IgD-negative memory B cell (primary cell): ENCODE measurements at regions not wholly inside any gene's neighbourhood (a gene's known extent, or its start where the extent isn't known, plus 50 kb on each side); places are given as distances from the start of the nearest gene placed in this dataset.

ENCODE experiments used
- H3K27ac Mint-ChIP-seq, 3 donors: one replicate each; pipeline ENCODE4 v1.8.0; 2020 to 2022; ENCODE audit warnings: mild to moderate bottlenecking in 3 of 3, mixed read lengths in 3 of 3, moderate library complexity in 1 of 3
- H3K27me3 Mint-ChIP-seq: one replicate; pipeline ENCODE4 v1.8.0; 2021; ENCODE audit warnings: mixed read lengths
- H3K36me3 Mint-ChIP-seq: one replicate; pipeline ENCODE4 v1.8.0; 2020; ENCODE audit warnings: mild to moderate bottlenecking, mixed read lengths
- H3K4me1 Mint-ChIP-seq, 3 donors: one replicate each; pipeline ENCODE4 v1.8.0; 2020 to 2022; ENCODE audit warnings: mixed read lengths in 3 of 3, mild to moderate bottlenecking in 1 of 3
- H3K4me3 Mint-ChIP-seq, 4 donors: one replicate each; pipeline ENCODE4 v1.8.0; 2020 to 2022; ENCODE audit warnings: mild to moderate bottlenecking in 4 of 4, mixed read lengths in 4 of 4, moderate library complexity in 3 of 4
- H3K9me3 Mint-ChIP-seq, 3 donors: one replicate each; pipeline ENCODE4 v1.8.0; 2020 to 2021; ENCODE audit warnings: mixed read lengths in 3 of 3, mild to moderate bottlenecking in 1 of 3

DNA sequence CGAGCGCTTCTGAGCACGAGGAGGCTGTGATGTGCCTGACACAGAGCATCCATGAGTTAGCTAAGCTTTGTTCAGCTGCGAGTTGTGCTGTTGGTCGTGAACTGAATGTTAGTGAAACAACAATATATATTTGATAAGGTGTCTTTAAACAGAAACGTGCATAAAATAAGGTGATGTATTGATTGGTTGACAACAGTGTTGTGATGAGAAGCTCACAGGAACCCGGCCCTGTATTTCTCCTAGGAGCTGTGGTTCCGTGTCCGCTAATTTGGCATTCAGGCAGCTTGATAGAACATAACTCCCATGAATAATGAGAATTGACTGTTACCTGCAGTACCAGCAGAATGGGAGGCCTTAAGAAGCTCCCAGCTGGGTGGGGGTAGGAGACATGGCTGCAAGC lies 146.4 kb upstream of the MYCN start:
- H3K4me3 Mint-ChIP-seq, result no peak overlapping the region
- H3K36me3 Mint-ChIP-seq, result no peaks in the 10 kb centered on the region
- no peaks in the 10 kb centered on the region for H3K4me1 Mint-ChIP-seq
- no peaks in the 10 kb centered on the region for H3K27me3 Mint-ChIP-seq
- H3K27ac Mint-ChIP-seq, result no peak overlapping the region
- H3K9me3 Mint-ChIP-seq, result peaks cover 0 to 3% (median 0%) of the 10 kb centered on the region in 3 donors

DNA sequence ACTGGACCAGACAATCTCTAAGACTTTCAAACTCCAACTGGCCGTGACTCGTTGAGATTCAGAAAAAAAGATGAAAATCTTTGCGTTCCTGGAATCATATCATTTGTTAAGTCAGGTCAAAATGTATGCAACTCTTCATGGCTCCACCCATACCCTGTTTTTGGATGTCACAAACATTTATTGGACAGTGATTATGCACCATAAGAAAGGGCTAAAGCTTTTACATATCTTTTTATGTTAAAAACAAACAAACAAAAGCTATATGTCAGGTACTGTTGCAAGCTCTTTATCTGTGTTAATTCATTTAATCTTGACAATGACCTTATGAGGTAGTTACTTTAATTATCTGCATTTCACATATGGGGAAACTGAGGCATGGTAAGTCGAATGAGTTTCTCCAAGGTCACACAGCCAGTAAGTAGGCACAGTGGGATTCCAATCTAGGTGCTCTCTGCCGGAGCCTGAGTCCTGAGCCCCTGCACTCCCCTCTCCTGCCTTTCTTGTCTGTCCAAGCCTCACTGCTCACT lies 145.7 kb upstream of the MYCN start:
- peaks cover 0 to 3% (median 0%) of the 10 kb centered on the region in 3 donors for H3K9me3 Mint-ChIP-seq
- H3K4me3 Mint-ChIP-seq, result no peak overlapping the region
- no peak overlapping the region for H3K27ac Mint-ChIP-seq
- no peaks in the 10 kb centered on the region for H3K36me3 Mint-ChIP-seq
- H3K4me1 Mint-ChIP-seq, result no peaks in the 10 kb centered on the region
- H3K27me3 Mint-ChIP-seq, result no peaks in the 10 kb centered on the region

DNA sequence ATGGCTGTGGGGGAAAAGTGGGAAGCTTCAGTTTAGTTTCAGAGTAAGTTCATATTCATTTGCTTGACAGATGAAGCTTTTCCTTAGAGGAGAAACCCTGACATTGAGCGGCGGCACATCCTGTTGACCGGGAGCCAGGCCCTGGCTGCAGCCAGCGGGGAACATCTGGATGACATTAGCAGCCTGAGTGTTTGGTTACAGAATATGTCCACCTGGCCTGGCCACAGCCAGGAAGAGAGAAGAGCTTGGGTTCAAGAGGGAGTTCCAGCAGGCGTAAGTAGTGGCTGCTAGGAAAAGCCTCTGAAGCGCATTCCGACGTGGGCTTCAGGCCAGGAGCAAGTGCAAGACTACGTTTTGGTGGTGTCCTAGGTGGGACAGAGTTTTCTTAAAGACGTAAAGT lies 144.9 kb upstream of the MYCN start:
- H3K36me3 Mint-ChIP-seq, result no peaks in the 10 kb centered on the region
- H3K4me1 Mint-ChIP-seq, result no peaks in the 10 kb centered on the region
- H3K4me3 Mint-ChIP-seq, result no peak overlapping the region
- H3K27ac Mint-ChIP-seq, result no peak overlapping the region
- peaks cover 0 to 3% (median 0%) of the 10 kb centered on the region in 3 donors for H3K9me3 Mint-ChIP-seq
- no peaks in the 10 kb centered on the region for H3K27me3 Mint-ChIP-seq

DNA sequence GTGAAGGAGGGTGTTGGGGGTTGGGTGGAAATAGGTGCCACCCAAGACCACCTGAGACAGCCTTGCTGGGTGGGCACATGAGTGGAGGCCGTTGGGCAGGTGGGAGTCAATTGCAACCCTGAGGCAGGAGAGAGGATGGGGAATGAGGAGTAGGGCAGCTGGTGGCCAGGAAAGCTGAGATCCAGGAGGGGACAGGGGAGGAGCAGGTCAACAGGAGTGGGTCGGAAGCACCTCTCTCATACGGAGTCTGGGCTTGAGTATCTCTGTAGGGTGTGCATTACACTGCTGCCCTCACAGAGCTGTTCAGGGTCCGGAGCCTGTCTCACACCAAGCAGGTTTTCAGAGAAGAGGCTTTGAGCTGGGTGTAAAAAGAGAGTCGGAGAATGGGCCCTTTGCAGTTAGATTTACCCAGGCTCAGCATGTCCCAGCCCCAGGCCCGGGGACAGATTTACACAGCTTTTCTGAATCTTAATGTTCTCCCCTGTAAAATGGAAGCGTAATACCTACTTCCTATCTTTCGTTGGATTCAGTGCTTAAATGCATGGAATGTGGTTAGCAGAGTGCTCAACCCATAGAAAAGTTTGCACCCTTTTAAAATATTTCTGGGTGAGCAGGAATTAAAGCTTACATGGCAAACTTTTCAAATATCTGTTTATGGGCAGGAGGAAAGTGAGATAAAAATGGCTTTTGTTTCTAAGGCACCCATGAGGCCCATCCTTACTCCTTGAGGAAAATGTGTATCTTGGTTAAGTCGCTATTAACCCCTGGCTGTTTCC lies 144.0 kb upstream of the MYCN start:
- Mint-ChIP-seq H3K9me3 (peaks cover 0 to 3% (median 0%) of the 10 kb centered on the region in 3 donors), H3K36me3 (no peaks in the 10 kb centered on the region), H3K27me3 (no peaks in the 10 kb centered on the region), H3K4me1 (no peaks in the 10 kb centered on the region), H3K4me3 (no peak overlapping the region), H3K27ac (no peak overlapping the region)

DNA sequence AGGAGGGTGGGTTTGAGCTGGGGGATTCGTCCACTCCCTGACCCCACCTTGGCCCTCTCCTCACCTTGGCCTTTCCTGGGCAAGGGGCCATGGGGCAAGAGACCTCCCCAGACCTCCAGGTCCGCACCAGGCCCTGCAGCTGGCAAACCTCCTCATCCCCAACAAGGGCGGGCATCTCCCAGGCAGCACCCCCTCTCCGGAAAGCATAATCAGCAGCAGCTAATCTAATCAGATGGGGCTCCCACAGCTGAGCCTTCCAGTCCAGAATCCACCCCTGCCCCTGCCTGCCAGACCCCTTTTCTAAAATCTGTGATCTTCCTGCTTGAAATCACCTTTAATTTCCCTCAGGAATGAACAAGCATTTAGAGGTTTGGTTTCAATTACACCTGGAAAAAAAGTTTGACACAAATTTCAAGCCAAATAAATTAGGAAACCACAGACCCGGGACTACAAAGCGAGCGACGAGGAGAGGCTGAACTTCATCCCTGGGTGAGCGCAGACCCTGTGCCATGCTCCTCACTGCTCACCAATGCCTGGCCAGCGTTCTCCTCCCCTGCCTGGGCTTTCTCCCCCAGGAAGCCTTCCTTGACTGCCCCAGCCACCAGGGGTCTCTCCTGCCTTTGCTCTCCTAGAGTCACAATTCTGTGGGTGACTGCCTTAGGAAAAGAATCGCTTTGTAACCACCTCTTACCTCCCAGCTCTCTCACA lies 143.0 kb upstream of the MYCN start:
- H3K4me1 Mint-ChIP-seq, result no peaks in the 10 kb centered on the region
- no peak overlapping the region for H3K27ac Mint-ChIP-seq
- peaks cover 0 to 1% (median 0%) of the 10 kb centered on the region in 3 donors for H3K9me3 Mint-ChIP-seq

DNA sequence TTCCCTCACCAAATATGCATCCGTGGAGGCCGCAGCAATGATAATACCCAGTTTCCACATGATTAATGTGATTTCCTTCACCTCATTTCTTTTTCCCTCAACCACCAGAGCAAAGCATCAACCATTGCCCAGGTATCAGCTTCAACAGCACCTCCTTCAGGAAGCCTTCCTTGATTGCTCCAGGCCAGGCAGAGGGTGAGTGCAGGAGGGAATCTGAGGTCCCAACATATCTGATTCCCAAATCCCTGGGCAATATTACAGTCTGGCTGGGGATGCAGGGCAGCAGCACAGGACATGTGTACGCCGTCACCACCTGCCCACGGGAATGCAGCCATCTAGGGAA lies 142.4 kb upstream of the MYCN start:
- Mint-ChIP-seq H3K4me3 (no peak overlapping the region), H3K27ac (no peak overlapping the region), H3K9me3 (peaks cover 0 to 1% (median 0%) of the 10 kb centered on the region in 3 donors), H3K4me1 (no peaks in the 10 kb centered on the region), H3K27me3 (no peaks in the 10 kb centered on the region), H3K36me3 (no peaks in the 10 kb centered on the region)

More for the DNA sequence above, 143.0 kb upstream of the MYCN start:
- H3K27me3 Mint-ChIP-seq, result no peaks in the 10 kb centered on the region
- no peaks in the 10 kb centered on the region for H3K36me3 Mint-ChIP-seq
- H3K4me3 Mint-ChIP-seq, result no peak overlapping the region

DNA sequence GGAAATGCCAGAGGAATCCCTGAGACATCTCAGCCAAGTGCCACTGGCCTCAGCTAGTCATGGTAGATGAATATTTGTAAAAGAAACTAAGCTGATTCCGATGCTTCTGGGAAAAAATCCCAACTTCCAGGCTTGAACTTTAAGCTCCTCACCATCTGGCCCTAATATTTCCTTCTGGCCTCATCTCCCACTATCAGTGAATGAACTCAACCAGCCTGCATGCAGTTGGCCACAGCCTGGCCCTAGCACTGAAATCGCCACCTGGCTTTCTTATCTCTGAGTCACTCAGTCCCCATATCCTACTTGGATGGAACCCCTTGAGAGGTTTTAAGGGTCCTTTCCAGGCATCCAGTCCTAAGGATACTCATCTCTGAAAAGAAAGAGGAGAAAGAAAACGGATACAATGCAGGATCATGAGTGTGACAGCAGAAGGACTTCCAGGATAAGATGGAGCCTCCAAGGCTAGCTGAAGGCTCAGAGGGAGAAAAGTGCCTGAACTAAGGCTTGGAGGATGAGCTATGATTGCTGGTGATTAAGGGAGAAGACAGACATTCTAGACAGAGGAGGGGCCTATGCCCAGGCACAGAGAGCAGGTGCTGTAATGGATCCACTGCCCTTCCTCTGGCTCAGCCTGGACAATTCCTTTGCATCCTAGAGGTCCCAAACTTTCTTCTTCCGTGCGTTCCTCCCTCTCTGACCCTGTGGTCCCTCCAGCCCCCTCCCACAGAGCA lies 141.5 kb upstream of the MYCN start:
- Mint-ChIP-seq H3K4me3 (no peak overlapping the region), H3K36me3 (no peaks in the 10 kb centered on the region), H3K27me3 (no peaks in the 10 kb centered on the region), H3K4me1 (no peaks in the 10 kb centered on the region), H3K9me3 (peaks cover 0 to 1% (median 0%) of the 10 kb centered on the region in 3 donors), H3K27ac (no peak overlapping the region)

DNA sequence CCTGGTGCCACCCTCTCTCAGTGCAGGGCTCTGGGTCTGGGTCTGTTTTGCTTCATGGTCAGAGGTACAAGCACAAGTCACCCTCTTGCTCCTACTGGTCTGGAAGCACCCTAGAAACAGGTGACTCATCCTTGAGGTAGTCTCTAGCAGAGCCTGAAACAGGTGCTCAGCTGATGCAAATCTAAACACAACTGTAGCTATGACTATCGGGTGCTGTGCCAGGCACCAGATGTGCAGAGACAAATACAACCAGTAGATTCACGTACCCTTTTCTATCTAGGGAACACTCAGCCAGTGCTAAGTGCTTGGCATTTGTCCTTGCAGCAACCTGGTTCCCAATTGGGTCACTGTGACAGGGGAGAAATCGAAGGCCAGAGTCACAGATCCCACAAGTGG lies 140.9 kb upstream of the MYCN start:
- no peaks in the 10 kb centered on the region for H3K4me1 Mint-ChIP-seq
- H3K4me3 Mint-ChIP-seq, result no peak overlapping the region
- H3K36me3 Mint-ChIP-seq, result no peaks in the 10 kb centered on the region
- no peak overlapping the region for H3K27ac Mint-ChIP-seq
- no peaks in the 10 kb centered on the region for H3K27me3 Mint-ChIP-seq
- H3K9me3 Mint-ChIP-seq, result peaks cover 0 to 1% (median 0%) of the 10 kb centered on the region in 3 donors

DNA sequence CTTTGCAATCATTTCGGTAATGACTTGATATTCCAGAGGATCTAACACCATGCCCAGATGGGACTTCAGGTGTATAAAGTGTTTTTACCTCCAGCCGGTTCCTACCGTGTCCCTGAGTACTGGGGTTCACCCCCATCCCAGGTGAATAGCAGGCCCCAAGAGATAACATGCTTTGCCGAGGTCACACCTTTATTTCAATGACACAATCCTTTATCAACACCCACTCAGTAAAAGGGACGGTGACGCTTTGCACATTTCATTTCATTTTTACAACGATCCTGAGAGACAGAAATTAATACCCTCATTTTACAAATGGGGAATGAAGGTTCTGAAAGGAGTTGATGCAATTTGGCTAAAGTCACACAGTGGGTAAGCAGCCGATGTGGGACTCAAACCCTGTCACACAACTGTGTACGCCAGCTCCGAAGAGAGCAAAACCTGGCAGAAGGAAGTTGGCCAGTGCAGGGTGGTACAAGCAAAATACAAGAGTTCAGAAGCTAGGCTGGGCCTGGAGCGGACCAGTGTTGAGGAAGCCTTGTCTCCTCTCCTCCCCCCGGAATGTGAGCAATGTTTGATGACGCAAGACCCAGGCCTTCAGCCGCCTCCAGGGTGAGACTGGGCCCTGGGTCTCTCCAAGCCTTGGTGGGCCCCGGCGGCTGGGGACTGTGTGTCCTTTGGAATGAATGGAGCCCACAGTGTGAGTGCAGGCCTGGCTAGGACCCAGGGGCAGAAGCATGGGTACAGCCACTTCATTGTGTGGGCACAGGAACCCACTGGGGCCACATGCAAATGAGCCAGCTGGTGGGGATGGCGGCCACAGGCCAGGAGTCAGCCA lies 139.6 kb upstream of the MYCN start:
- H3K27ac Mint-ChIP-seq, result no peak overlapping the region
- no peak overlapping the region for H3K4me3 Mint-ChIP-seq
- peaks cover 0 to 1% (median 0%) of the 10 kb centered on the region in 3 donors for H3K9me3 Mint-ChIP-seq
- H3K36me3 Mint-ChIP-seq, result no peaks in the 10 kb centered on the region
- no peaks in the 10 kb centered on the region for H3K27me3 Mint-ChIP-seq
- no peaks in the 10 kb centered on the region for H3K4me1 Mint-ChIP-seq

DNA sequence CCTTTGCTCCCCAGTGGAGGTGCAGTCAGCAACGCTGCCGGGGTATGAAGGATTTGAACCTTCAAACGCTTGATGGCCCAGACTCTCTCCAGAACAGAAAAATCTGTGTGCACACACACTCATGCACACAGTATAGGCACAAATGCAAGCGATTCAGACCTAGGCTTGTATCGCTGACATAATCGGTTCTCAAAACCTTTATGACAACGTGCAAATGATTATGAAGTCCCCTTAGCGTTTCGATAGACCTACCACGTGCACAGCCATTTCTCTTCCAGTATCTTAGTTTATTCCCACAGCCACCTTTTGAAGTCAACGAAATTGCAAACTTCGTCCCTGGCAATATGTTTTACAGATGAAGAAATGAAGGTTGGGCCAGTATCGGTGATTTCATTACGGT lies 138.9 kb upstream of the MYCN start:
- H3K27ac Mint-ChIP-seq, result no peak overlapping the region
- H3K4me3 Mint-ChIP-seq, result no peak overlapping the region
- H3K4me1 Mint-ChIP-seq, result no peaks in the 10 kb centered on the region
- H3K9me3 Mint-ChIP-seq, result peaks cover 0 to 1% (median 0%) of the 10 kb centered on the region in 3 donors
- no peaks in the 10 kb centered on the region for H3K27me3 Mint-ChIP-seq
- no peaks in the 10 kb centered on the region for H3K36me3 Mint-ChIP-seq

DNA sequence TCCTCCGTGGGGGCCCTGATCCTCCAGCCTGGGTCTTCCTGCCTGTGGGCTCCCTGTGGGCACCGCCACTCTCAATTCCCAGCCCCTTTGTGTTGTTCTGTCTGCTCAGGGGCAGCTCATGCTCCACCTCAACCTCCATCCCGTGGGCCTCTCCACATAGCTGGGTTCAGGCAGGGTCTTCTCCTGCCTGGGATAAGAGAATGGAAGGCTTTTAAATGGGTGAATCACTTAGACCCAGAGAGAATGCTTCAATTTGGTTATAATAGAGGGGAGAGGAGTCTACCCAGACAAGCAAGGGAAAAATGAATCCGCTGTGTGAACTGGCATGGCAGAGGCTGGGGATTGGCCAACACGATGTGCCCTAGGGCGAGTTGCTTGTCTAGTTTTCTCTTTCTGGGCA lies 138.4 kb upstream of the MYCN start:
- H3K27me3 Mint-ChIP-seq, result no peaks in the 10 kb centered on the region
- H3K36me3 Mint-ChIP-seq, result no peaks in the 10 kb centered on the region
- no peak overlapping the region for H3K4me3 Mint-ChIP-seq
- peaks cover 0 to 1% (median 0%) of the 10 kb centered on the region in 3 donors for H3K9me3 Mint-ChIP-seq
- no peaks in the 10 kb centered on the region for H3K4me1 Mint-ChIP-seq
- no peak overlapping the region for H3K27ac Mint-ChIP-seq

DNA sequence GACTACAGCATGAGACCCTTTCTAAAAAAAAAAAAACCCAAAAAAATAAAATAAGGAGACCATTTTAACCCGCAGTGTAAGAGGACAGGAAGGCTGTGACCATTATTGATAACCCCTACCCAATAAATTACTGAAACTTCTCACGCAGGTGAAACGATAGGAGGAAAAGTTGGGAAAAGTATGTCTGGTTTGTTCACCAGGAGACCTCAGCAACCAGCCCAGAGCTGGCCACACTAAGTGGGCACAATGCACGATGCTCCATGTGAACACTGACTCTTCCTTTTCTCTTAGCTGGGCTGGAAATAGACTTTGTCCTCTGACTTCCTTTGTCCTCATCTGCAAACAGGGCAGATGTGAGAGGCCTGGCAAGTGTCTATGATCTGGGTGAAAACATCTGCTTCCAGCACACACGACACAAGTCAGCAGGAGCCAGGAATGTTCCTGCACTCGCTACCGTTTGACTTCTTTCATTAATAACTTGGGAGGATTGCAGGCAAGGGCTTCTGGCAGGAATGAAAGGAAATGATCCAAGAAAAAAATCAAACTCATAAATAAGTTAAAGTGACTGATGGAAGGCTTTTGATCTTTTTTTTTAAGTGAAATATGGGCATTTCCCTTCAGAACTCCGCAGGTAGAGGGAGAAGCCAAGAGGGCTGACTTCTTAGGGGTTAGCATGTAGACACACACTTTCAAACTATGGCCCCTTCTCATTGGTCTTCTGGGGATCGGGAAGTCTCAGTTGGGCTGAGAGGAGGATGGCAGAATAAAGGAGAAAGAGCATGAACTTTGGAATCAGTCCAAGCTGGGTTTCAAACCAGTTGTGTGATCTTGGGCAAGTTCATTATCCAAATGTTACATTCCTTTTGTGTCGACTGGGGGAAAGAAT lies 137.4 kb upstream of the MYCN start:
- Mint-ChIP-seq H3K27me3 (peaks cover 1% of the 10 kb centered on the region), H3K4me1 (no peaks in the 10 kb centered on the region), H3K9me3 (peaks cover 0 to under 1% (median 0%) of the 10 kb centered on the region in 3 donors), H3K4me3 (no peak overlapping the region), H3K27ac (no peak overlapping the region), H3K36me3 (no peaks in the 10 kb centered on the region)

DNA sequence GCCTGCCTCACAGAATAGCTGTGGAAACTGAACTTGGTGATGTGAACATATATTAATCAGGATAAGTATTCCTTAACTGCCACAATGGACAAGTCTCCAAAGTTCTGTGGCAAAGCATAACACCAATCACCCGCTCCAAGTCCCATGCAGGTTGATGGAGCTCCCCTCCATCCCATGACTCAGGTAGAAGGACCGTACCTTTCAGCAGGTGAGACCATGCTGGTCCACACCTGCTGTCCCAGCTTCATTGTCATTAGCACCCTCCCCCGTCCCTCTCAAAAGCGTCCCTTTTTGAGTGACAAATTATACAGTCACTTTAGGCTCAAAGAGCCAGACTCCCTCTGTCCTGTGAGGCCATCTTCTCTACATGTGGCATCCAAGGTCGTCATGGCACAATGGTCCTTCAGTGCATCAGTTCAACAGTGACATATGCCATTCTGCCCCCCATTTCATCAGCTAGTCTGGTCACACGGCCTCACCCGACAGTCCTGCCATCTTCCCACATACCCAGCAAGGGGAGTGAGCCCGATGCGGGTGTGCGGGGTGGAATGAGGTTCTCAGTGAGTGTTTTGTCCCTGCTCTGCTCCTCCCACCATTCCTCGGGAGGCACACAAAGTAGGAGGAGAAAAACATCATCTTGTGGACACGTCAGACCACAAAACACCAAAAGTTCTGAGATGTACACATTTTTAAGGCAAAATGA lies 136.7 kb upstream of the MYCN start:
- H3K4me1 Mint-ChIP-seq, result no peaks in the 10 kb centered on the region
- H3K27ac Mint-ChIP-seq, result no peak overlapping the region
- no peaks in the 10 kb centered on the region for H3K9me3 Mint-ChIP-seq
- H3K27me3 Mint-ChIP-seq, result peaks cover 1% of the 10 kb centered on the region
- H3K36me3 Mint-ChIP-seq, result no peaks in the 10 kb centered on the region
- no peak overlapping the region for H3K4me3 Mint-ChIP-seq
